Keratinocyte (primary cell): ENCODE measurements at regions not wholly inside any gene's neighbourhood (a gene's known extent, or its start where the extent isn't known, plus 50 kb on each side); places are given as distances from the start of the nearest gene placed in this dataset.

Experiments
- EZH2 ChIP-seq: IDR thresholded peaks from one replicate; pipeline ENCODE4 v1.6.1; 2012; ENCODE audit warnings: inconsistent platforms, mild to moderate bottlenecking, low read length, moderate library complexity
- TF ChIP-seq, protein P1 (sequence below), 3 experiments: IDR thresholded peaks in 1 of 3; conservative IDR thresholded peaks in 1 of 3; optimal IDR thresholded peaks in 1 of 3; 2 replicates in 2 of 3; 3 replicates in 1 of 3; pipeline versions ENCODE3 to v1.5.1; 2011; ENCODE audit warnings: low read length in 3 of 3, mild to moderate bottlenecking in 3 of 3, moderate library complexity in 2 of 3, control low read depth in 1 of 3, inconsistent platforms in 1 of 3; ENCODE audit not compliant: insufficient read depth in 2 of 3; ENCODE audit errors: extremely low read depth in 1 of 3

DNA sequence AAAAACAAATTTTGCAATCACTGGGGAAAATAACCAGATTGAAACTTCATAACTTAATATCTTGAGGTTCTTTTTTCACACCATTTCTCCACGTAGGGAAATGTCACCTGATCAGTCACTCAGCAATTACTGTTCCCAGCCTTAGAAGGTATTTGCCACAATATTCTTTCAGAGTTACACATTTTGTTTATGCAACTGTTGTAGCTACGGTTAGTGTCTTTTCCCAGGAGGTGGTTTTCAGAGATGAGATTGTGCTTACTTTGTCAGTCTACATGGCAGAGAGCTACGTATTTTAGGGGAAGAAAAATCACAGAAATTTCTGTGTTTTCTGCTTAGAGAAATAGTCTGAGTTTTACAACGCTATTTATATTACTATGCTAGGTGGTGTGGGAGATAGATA, 792.8 kb upstream of the B3GALT2 start:
- TF ChIP-seq, protein P1, sequence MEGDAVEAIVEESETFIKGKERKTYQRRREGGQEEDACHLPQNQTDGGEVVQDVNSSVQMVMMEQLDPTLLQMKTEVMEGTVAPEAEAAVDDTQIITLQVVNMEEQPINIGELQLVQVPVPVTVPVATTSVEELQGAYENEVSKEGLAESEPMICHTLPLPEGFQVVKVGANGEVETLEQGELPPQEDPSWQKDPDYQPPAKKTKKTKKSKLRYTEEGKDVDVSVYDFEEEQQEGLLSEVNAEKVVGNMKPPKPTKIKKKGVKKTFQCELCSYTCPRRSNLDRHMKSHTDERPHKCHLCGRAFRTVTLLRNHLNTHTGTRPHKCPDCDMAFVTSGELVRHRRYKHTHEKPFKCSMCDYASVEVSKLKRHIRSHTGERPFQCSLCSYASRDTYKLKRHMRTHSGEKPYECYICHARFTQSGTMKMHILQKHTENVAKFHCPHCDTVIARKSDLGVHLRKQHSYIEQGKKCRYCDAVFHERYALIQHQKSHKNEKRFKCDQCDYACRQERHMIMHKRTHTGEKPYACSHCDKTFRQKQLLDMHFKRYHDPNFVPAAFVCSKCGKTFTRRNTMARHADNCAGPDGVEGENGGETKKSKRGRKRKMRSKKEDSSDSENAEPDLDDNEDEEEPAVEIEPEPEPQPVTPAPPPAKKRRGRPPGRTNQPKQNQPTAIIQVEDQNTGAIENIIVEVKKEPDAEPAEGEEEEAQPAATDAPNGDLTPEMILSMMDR (optimal IDR thresholded peaks at IDR 0.05 in 1 of 3, IDR thresholded peaks at IDR 0.05 in 1 of 3, conservative IDR thresholded peaks at IDR 0.05 in 1 of 3; ENCODE audit: extremely low read depth in 1 of 3, insufficient read depth in 2 of 3, low read length in 3 of 3), result no peak
- TF ChIP-seq EZH2, result no peak
